ENCODE measurements at regions not wholly inside any gene's neighbourhood (a gene's known extent, or its start where the extent isn't known, plus 50 kb on each side); places are given as distances from the start of the nearest gene placed in this dataset.
A peak's percentile ranks its signal among the peaks of the same experiment; 100 is the strongest.
"Not testable (repeated sequence)": the region's sequence is repeated elsewhere in the genome, so short reads cannot be mapped to it uniquely, and the experiment has no call there.

GRCh38 chr5:34188001-34188822 lies 145.2 kb upstream of the C1QTNF3 start:
- peak in 2 of 6 experiments; percentile 16 to 42 for TF ChIP-seq CTCF (IDR thresholded peaks at IDR 0.05)
- TF ChIP-seq POLR2A (IDR thresholded peaks at IDR 0.05) = not testable (repeated sequence)

Data from adrenal gland (tissue), 5 donors.